Prostate gland (tissue), 2 donors: ENCODE measurements at regions not wholly inside any gene's neighbourhood (a gene's known extent, or its start where the extent isn't known, plus 50 kb on each side); places are given as distances from the start of the nearest gene placed in this dataset.

Experiments
- DNase-seq: peaks from one replicate; pipeline ENCODE4 v3.0.0-alpha.2; 2019; ENCODE audit warnings: low spot score
- H3K27ac ChIP-seq, 2 donors: fragments of 200-600 bp; sonication (generic); 2 replicates each; pipeline ENCODE4 v1.5.1; 2017 to 2019
- H3K27me3 ChIP-seq: fragments of 200-600 bp; sonication (generic); replicated peaks from 2 replicates; pipeline ENCODE4 v1.5.1; 2019; ENCODE audit not compliant: insufficient read depth
- H3K36me3 ChIP-seq, 2 donors: fragments of 200-600 bp; sonication (generic); 1 replicate in 1 of 2; 2 replicates in 1 of 2; pipeline versions ENCODE4 v1.5.1 to v1.8.1; 2017 to 2019
- H3K4me1 ChIP-seq: fragments of 200-600 bp; sonication (generic); replicated peaks from 2 replicates; pipeline ENCODE4 v1.5.1; 2019
- H3K4me3 ChIP-seq, 2 donors: fragments of 200-600 bp; sonication (generic); 2 replicates each; pipeline ENCODE4 v1.5.1; 2017 to 2019
- H3K9me3 ChIP-seq: fragments of 200-600 bp; sonication (generic); 2 replicates; pipeline ENCODE4 v1.5.1; 2017
- POLR2A ChIP-seq: fragments of 450-650 bp; IDR thresholded peaks from one replicate; pipeline ENCODE4 v1.6.1; 2016; ENCODE audit warnings: antibody characterized with exemption, mild to moderate bottlenecking
- POLR2AphosphoS5 ChIP-seq: sonication (generic); formaldehyde crosslinking; IDR thresholded peaks from one replicate; pipeline ENCODE4 v1.6.1; 2017; ENCODE audit warnings: antibody characterized with exemption
- WGBS: methylation state at CpG from one replicate; pipeline ENCODE4 v1.1.5; 2018; 5-methylcytosine and 5-hydroxymethylcytosine counted together
- intact Hi-C: fragments of 100-400 bp; cut with DNase I; formaldehyde crosslinking; loops from one replicate; pipeline ENCODE4 v1.14.2; 2022
- TF ChIP-seq, protein P1 (sequence below), 4 experiments: fragments of 200-600 bp in 2 of 4; fragments of 450-650 bp in 2 of 4; sonication (generic) in 2 of 4; IDR thresholded peaks; 1 replicate in 3 of 4; 2 replicates in 1 of 4; pipeline ENCODE4 v1.5.1; 2016 to 2019; ENCODE audit warnings: antibody characterized with exemption in 4 of 4, mild to moderate bottlenecking in 2 of 4, moderate library complexity in 2 of 4

GRCh38 chr9:78132701-78133058 lies 101.1 kb upstream of the GNAQ start:
- no peaks in the 10 kb centered on the region for H3K9me3 ChIP-seq
- no peaks in the 10 kb centered on the region for H3K36me3 ChIP-seq
- H3K27ac ChIP-seq: no peak overlapping the region
- WGBS: 11% methylated on average over 2 of the region's 2 CpGs
- no peak overlapping the region for H3K4me3 ChIP-seq
- DNase-seq: no peak
- H3K27me3 ChIP-seq: no peaks in the 10 kb centered on the region
- H3K4me1 ChIP-seq: no peaks in the 10 kb centered on the region
- intact Hi-C loops: no loop called here
- TF ChIP-seq, protein P1, sequence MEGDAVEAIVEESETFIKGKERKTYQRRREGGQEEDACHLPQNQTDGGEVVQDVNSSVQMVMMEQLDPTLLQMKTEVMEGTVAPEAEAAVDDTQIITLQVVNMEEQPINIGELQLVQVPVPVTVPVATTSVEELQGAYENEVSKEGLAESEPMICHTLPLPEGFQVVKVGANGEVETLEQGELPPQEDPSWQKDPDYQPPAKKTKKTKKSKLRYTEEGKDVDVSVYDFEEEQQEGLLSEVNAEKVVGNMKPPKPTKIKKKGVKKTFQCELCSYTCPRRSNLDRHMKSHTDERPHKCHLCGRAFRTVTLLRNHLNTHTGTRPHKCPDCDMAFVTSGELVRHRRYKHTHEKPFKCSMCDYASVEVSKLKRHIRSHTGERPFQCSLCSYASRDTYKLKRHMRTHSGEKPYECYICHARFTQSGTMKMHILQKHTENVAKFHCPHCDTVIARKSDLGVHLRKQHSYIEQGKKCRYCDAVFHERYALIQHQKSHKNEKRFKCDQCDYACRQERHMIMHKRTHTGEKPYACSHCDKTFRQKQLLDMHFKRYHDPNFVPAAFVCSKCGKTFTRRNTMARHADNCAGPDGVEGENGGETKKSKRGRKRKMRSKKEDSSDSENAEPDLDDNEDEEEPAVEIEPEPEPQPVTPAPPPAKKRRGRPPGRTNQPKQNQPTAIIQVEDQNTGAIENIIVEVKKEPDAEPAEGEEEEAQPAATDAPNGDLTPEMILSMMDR (IDR thresholded peaks at IDR 0.05): no peak
- TF ChIP-seq POLR2AphosphoS5 (no peak), POLR2A (no peak)

GRCh38 chr9:78131969-78132700 lies 100.5 kb upstream of the GNAQ start:
- 65% methylated on average over 2 of the region's 2 CpGs for WGBS
- H3K9me3 ChIP-seq: no peaks in the 10 kb centered on the region
- no peaks in the 10 kb centered on the region for H3K36me3 ChIP-seq
- TF ChIP-seq, protein P1 (IDR thresholded peaks at IDR 0.05): no peak
- TF ChIP-seq POLR2A (no peak), POLR2AphosphoS5 (no peak)
- no peaks in the 10 kb centered on the region for H3K4me1 ChIP-seq
- no peak overlapping the region for H3K4me3 ChIP-seq
- DNase-seq: no peak
- H3K27me3 ChIP-seq: no peaks in the 10 kb centered on the region
- no peak overlapping the region for H3K27ac ChIP-seq
- intact Hi-C loops: no loop called here

DNA sequence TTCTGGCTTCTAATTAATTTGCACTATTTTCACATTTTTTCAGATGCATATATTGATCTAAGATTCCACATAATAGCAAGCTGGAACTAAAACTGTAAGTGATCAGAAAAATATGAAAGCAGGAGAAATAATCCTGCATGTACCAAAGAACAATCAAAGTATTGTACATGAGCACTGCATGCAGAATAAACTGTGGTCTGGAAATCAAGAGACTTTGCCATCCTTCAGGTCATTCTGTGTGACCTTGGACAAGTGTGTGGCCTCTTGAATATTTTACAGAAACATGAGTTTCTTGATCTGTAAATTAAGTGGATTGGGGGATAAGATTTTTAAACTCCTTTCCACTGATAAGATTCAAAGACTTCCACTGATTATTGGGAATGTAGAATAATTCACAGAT lies 99.2 kb upstream of the GNAQ start:
- H3K4me1 ChIP-seq: no peaks in the 10 kb centered on the region
- TF ChIP-seq POLR2AphosphoS5: no peak
- TF ChIP-seq, protein P1 (IDR thresholded peaks at IDR 0.05): no peak
- TF ChIP-seq POLR2A: no peak
- no peaks in the 10 kb centered on the region for H3K27me3 ChIP-seq
- H3K4me3 ChIP-seq: no peak overlapping the region
- H3K36me3 ChIP-seq: no peaks in the 10 kb centered on the region
- no peak for DNase-seq
- intact Hi-C loops: no loop called here
- H3K9me3 ChIP-seq: no peaks in the 10 kb centered on the region
- H3K27ac ChIP-seq: no peak overlapping the region

GRCh38 chr9:78130004-78130403 lies 98.4 kb upstream of the GNAQ start:
- no peak overlapping the region for H3K27ac ChIP-seq
- H3K36me3 ChIP-seq: no peaks in the 10 kb centered on the region
- WGBS: 74% methylated on average over 6 of the region's 6 CpGs
- H3K4me3 ChIP-seq: no peak overlapping the region
- no peaks in the 10 kb centered on the region for H3K27me3 ChIP-seq
- H3K4me1 ChIP-seq: no peaks in the 10 kb centered on the region
- H3K9me3 ChIP-seq: no peaks in the 10 kb centered on the region
- no peak for DNase-seq
- intact Hi-C loops: no loop called here
- TF ChIP-seq, protein P1 (IDR thresholded peaks at IDR 0.05): no peak
- TF ChIP-seq POLR2AphosphoS5 (no peak), POLR2A (no peak)
